ENCODE measurements at regions not wholly inside any gene's neighbourhood (a gene's known extent, or its start where the extent isn't known, plus 50 kb on each side); places are given as distances from the start of the nearest gene placed in this dataset.

GRCh38 chr2:76444732-76445131 lies 734.0 kb upstream of the GCFC2 start:
- Histone ChIP-seq H3K4me1 (replicated peaks) (no peaks in the 10 kb centered on the region), H3K4me3 (no peak overlapping the region), H3K36me3 (no peaks in the 10 kb centered on the region), H3K27ac (no peak overlapping the region), H3K27me3 (replicated peaks; ENCODE audit: insufficient read depth) (no peaks in the 10 kb centered on the region), H3K9me3 (no peaks in the 10 kb centered on the region)
- no peak for DNase-seq (ENCODE audit: low spot score)
- TF ChIP-seq POLR2A (IDR thresholded peaks at IDR 0.05), result no peak
- TF ChIP-seq, protein P1, sequence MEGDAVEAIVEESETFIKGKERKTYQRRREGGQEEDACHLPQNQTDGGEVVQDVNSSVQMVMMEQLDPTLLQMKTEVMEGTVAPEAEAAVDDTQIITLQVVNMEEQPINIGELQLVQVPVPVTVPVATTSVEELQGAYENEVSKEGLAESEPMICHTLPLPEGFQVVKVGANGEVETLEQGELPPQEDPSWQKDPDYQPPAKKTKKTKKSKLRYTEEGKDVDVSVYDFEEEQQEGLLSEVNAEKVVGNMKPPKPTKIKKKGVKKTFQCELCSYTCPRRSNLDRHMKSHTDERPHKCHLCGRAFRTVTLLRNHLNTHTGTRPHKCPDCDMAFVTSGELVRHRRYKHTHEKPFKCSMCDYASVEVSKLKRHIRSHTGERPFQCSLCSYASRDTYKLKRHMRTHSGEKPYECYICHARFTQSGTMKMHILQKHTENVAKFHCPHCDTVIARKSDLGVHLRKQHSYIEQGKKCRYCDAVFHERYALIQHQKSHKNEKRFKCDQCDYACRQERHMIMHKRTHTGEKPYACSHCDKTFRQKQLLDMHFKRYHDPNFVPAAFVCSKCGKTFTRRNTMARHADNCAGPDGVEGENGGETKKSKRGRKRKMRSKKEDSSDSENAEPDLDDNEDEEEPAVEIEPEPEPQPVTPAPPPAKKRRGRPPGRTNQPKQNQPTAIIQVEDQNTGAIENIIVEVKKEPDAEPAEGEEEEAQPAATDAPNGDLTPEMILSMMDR (IDR thresholded peaks at IDR 0.05), result no peak
- no peak for TF ChIP-seq POLR2AphosphoS5 (IDR thresholded peaks at IDR 0.05)
- intact Hi-C loops (cut with DNase I), result no loop called here
- 91% methylated on average over 3 of the region's 3 CpGs for WGBS

- no peak for DNase-seq (ENCODE audit: low spot score)
- no peaks in the 10 kb centered on the region for H3K4me1 ChIP-seq (replicated peaks)
- 97% methylated on average over 3 of the region's 3 CpGs for WGBS
- H3K4me3 ChIP-seq, result no peak overlapping the region
- H3K9me3 ChIP-seq, result no peaks in the 10 kb centered on the region
- no peaks in the 10 kb centered on the region for H3K36me3 ChIP-seq
- H3K27ac ChIP-seq, result no peak overlapping the region
- TF ChIP-seq POLR2AphosphoS5 (IDR thresholded peaks at IDR 0.05) (no peak), POLR2A (IDR thresholded peaks at IDR 0.05) (no peak)
- TF ChIP-seq, protein P1 (IDR thresholded peaks at IDR 0.05), result no peak
- H3K27me3 ChIP-seq (replicated peaks; ENCODE audit: insufficient read depth), result no peaks in the 10 kb centered on the region
- intact Hi-C loops (cut with DNase I), result loop anchor here (2.0 kb wide), 1 partner anchor 21 kb away; no protein-coding TSS in a partner anchor
Observed at GRCh38 chr2:76437564-76437963, 726.8 kb upstream of the GCFC2 start.

DNA sequence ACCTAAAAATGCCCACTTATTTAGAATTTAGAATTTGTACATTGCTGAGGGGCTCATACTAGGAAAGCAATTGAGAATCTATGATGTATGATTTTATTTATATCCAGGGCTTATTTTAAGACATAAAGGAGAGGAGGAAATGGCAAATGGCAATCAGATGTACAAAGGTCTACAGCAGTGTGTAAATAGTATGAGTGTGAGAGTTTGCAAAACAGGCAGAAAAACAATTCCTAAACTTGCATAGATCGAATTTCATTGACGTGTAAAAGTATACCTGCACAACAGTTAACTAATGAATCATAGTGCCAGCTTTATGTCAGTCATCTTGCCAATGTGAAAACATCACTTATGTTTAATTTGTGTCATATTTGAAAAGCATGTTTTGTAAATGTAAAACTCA lies 718.7 kb upstream of the GCFC2 start:
- Histone ChIP-seq H3K9me3 (no peaks in the 10 kb centered on the region), H3K27me3 (replicated peaks; ENCODE audit: insufficient read depth) (no peaks in the 10 kb centered on the region), H3K4me3 (no peak overlapping the region), H3K4me1 (replicated peaks) (no peaks in the 10 kb centered on the region), H3K27ac (no peak overlapping the region), H3K36me3 (no peaks in the 10 kb centered on the region)
- DNase-seq (ENCODE audit: low spot score), result no peak
- 34% methylated on average over 2 of the region's 2 CpGs for WGBS
- intact Hi-C loops (cut with DNase I), result no loop called here
- TF ChIP-seq POLR2A (IDR thresholded peaks at IDR 0.05) (no peak), POLR2AphosphoS5 (IDR thresholded peaks at IDR 0.05) (no peak)
- TF ChIP-seq, protein P1 (IDR thresholded peaks at IDR 0.05), result no peak

DNA sequence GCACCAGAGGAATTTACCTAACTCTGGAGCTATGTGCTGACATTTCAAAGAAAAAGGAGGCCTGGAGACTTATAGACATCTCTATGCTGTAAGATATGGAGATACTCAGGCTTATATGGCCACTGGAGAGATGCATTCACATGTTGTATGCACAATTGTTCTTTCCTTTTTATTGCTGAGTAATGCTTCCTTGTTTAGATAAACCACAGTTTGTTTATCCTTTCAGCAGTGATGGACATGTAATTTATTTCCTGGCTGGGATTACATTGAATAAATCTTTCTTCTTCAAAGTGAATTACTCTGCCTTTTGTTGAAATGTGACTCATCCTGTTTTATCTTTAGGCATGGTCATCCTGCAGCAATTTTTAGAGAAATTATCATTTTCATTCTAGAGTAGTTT lies 716.7 kb upstream of the GCFC2 start:
- no peaks in the 10 kb centered on the region for H3K36me3 ChIP-seq
- H3K4me3 ChIP-seq, result no peak overlapping the region
- DNase-seq (ENCODE audit: low spot score), result no peak
- no peaks in the 10 kb centered on the region for H3K4me1 ChIP-seq (replicated peaks)
- H3K27ac ChIP-seq, result no peak overlapping the region
- H3K9me3 ChIP-seq, result no peaks in the 10 kb centered on the region
- intact Hi-C loops (cut with DNase I), result no loop called here
- TF ChIP-seq POLR2A (IDR thresholded peaks at IDR 0.05) (no peak), POLR2AphosphoS5 (IDR thresholded peaks at IDR 0.05) (no peak)
- TF ChIP-seq, protein P1 (IDR thresholded peaks at IDR 0.05), result no peak
- H3K27me3 ChIP-seq (replicated peaks; ENCODE audit: insufficient read depth), result no peaks in the 10 kb centered on the region

DNA sequence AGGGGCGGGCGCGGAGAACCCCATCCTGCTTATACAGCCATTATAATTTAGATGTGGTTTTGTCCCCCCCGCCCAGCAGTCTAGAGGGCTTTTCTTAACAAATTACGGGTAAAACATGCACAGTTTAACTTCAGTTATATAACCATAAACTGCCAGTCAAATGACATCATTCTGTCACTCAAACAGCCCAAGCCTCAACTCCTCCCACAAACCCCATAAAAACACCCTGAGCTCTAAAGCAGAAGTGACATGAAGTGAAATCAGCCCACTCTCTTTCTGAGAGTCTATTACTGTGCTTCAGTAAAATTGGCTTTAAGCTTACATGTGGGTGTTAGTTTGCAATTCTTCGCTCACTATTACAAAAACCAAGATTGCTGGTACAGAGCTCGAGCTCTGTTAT lies 705.1 kb upstream of the GCFC2 start:
- Histone ChIP-seq H3K4me3 (no peak overlapping the region), H3K27ac (no peak overlapping the region), H3K4me1 (replicated peaks) (no peaks in the 10 kb centered on the region), H3K27me3 (replicated peaks; ENCODE audit: insufficient read depth) (no peaks in the 10 kb centered on the region), H3K36me3 (no peaks in the 10 kb centered on the region), H3K9me3 (no peaks in the 10 kb centered on the region)
- no peak for DNase-seq (ENCODE audit: low spot score)
- intact Hi-C loops (cut with DNase I), result no loop called here
- TF ChIP-seq POLR2AphosphoS5 (IDR thresholded peaks at IDR 0.05) (no peak), POLR2A (IDR thresholded peaks at IDR 0.05) (no peak)
- TF ChIP-seq, protein P1 (IDR thresholded peaks at IDR 0.05), result no peak
- WGBS, result 84% methylated on average over 7 of the region's 7 CpGs
